ENCODE measurements at regions not wholly inside any gene's neighbourhood (a gene's known extent, or its start where the extent isn't known, plus 50 kb on each side); places are given as distances from the start of the nearest gene placed in this dataset.
A peak's percentile ranks its signal among the peaks of the same experiment; 100 is the strongest.

GRCh38 chr12:93043192-93043876 lies 114.2 kb upstream of the EEA1 start:
- no peak for DNase-seq

GRCh38 chr12:93043877-93044209 lies 114.7 kb upstream of the EEA1 start:
- no peak for DNase-seq

- no peak for DNase-seq
These were observed 118.0 kb upstream of the EEA1 start for GRCh38 chr12:93047118-93047517.

GRCh38 chr12:93048656-93049055 lies 119.6 kb upstream of the EEA1 start:
- no peak for DNase-seq

GRCh38 chr12:93050026-93050747 lies 121.1 kb upstream of the EEA1 start:
- peak; percentile 68 for DNase-seq

GRCh38 chr12:93050748-93051081 lies 121.6 kb upstream of the EEA1 start:
- DNase-seq, result no peak

- DNase-seq, result no peak
These were observed 124.9 kb upstream of the EEA1 start for GRCh38 chr12:93054021-93054420.

- DNase-seq, result no peak
These were observed 126.1 kb upstream of the EEA1 start for GRCh38 chr12:93055221-93055620.

GRCh38 chr12:93056971-93057535 lies 128.0 kb upstream of the EEA1 start:
- no peak for DNase-seq

- no peak for DNase-seq
These were observed 129.2 kb upstream of the EEA1 start for GRCh38 chr12:93058280-93058679.

- no peak for DNase-seq
These were observed 130.2 kb upstream of the EEA1 start for GRCh38 chr12:93059288-93059687.

- no peak for DNase-seq
These were observed 131.0 kb upstream of the EEA1 start for GRCh38 chr12:93059925-93060665.

- DNase-seq, result peak; percentile 89
These were observed 131.8 kb upstream of the EEA1 start for GRCh38 chr12:93060666-93061472.

- DNase-seq, result no peak
These were observed 132.7 kb upstream of the EEA1 start for GRCh38 chr12:93061473-93062419.

- DNase-seq, result no peak
These were observed 136.8 kb upstream of the EEA1 start for GRCh38 chr12:93065896-93066295.

GRCh38 chr12:93072340-93072739 lies 143.2 kb upstream of the EEA1 start:
- no peak for DNase-seq

GRCh38 chr12:93073324-93073723 lies 144.2 kb upstream of the EEA1 start:
- peak; percentile 22 for DNase-seq

GRCh38 chr12:93078059-93078458 lies 149.0 kb upstream of the EEA1 start:
- no peak for DNase-seq

GRCh38 chr12:93078577-93078976 lies 149.5 kb upstream of the EEA1 start:
- DNase-seq, result no peak

- no peak for DNase-seq
These were observed 150.2 kb upstream of the EEA1 start for GRCh38 chr12:93079271-93079670.

- DNase-seq, result no peak
These were observed 150.9 kb upstream of the EEA1 start for GRCh38 chr12:93079976-93080375.

GRCh38 chr12:93080452-93080851 lies 151.4 kb upstream of the EEA1 start:
- DNase-seq, result no peak

Measured in fibroblast of upper back skin (primary cell).